SW 1271 (cell line): ENCODE measurements at regions not wholly inside any gene's neighbourhood (a gene's known extent, or its start where the extent isn't known, plus 50 kb on each side); places are given as distances from the start of the nearest gene placed in this dataset.
"Not testable (repeated sequence)": the region's sequence is repeated elsewhere in the genome, so short reads cannot be mapped to it uniquely, and the experiment has no call there.

Experiments
- DNase-seq, 2 experiments: peaks; one replicate each; lab custom pipeline; 2025; lab: John Stamatoyannopoulos, UW

- DNase-seq, result no peak
These were observed 418.2 kb upstream of the NFIA start for GRCh38 chr1:60664086-60664625.

GRCh38 chr1:60662486-60663044, 419.8 kb upstream of the NFIA start:
- DNase-seq, result no peak

- DNase-seq, result no peak
These were observed 424.4 kb upstream of the NFIA start for GRCh38 chr1:60657926-60658325.

GRCh38 chr1:60655679-60656355, 426.5 kb upstream of the NFIA start:
- no peak for DNase-seq

GRCh38 chr1:60640033-60640551, 442.3 kb upstream of the NFIA start:
- not testable (repeated sequence) for DNase-seq

GRCh38 chr1:60639287-60639686, 443.1 kb upstream of the NFIA start:
- no peak for DNase-seq

GRCh38 chr1:60637651-60638050, 444.7 kb upstream of the NFIA start:
- DNase-seq, result no peak

GRCh38 chr1:60636946-60637345, 445.4 kb upstream of the NFIA start:
- DNase-seq, result no peak

- DNase-seq, result no peak
These were observed 448.3 kb upstream of the NFIA start for GRCh38 chr1:60634106-60634505.

- no peak for DNase-seq
These were observed 459.9 kb upstream of the NFIA start for GRCh38 chr1:60622486-60622885.

GRCh38 chr1:60621368-60621851, 461.0 kb upstream of the NFIA start:
- DNase-seq, result no peak

GRCh38 chr1:60620087-60620486, 462.3 kb upstream of the NFIA start:
- no peak for DNase-seq

GRCh38 chr1:60619581-60619980, 462.8 kb upstream of the NFIA start:
- no peak for DNase-seq

GRCh38 chr1:60615666-60616065, 466.7 kb upstream of the NFIA start:
- DNase-seq, result no peak

GRCh38 chr1:60612790-60613189, 469.6 kb upstream of the NFIA start:
- DNase-seq, result no peak

- DNase-seq, result not testable (repeated sequence)
These were observed 475.4 kb upstream of the NFIA start for GRCh38 chr1:60606921-60607320.

GRCh38 chr1:60600532-60600931, 481.8 kb upstream of the NFIA start:
- DNase-seq, result no peak

- no peak for DNase-seq
These were observed 482.8 kb upstream of the NFIA start for GRCh38 chr1:60599574-60599973.

GRCh38 chr1:60598041-60598910, 484.1 kb upstream of the NFIA start:
- DNase-seq, result no peak

- DNase-seq, result no peak
These were observed 485.3 kb upstream of the NFIA start for GRCh38 chr1:60596791-60597750.

- no peak for DNase-seq
These were observed 490.8 kb upstream of the NFIA start for GRCh38 chr1:60591583-60591982.
